8988T (cell line): ENCODE measurements at regions not wholly inside any gene's neighbourhood (a gene's known extent, or its start where the extent isn't known, plus 50 kb on each side); places are given as distances from the start of the nearest gene placed in this dataset.

Source experiments
- DNase-seq: peaks from one replicate; pipeline ENCODE4 v3.0.0; 2011

DNA sequence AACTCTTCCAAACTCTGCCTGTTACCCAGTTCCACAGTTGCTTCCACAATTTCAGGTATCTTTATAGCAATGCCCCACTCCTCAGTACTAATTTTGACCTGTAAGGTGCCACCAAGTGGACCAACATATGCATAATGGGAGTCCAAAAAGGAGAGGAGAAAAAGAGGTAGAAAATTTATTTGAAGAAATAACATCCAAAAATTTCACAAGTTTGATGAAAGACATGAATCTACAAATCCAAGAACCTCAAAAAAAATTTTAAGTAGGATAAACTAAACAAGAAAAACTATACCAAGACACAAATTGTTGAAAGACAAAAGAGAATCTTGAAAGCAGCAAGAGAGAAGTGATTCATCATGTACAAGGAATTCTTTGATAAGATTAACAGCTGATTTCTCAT is 79.8 kb downstream of the BARX1 start:
- no peak for DNase-seq

- no peak for DNase-seq
Measured at GRCh38 chr9:93874242-93874641, 80.9 kb downstream of the BARX1 start.

DNA sequence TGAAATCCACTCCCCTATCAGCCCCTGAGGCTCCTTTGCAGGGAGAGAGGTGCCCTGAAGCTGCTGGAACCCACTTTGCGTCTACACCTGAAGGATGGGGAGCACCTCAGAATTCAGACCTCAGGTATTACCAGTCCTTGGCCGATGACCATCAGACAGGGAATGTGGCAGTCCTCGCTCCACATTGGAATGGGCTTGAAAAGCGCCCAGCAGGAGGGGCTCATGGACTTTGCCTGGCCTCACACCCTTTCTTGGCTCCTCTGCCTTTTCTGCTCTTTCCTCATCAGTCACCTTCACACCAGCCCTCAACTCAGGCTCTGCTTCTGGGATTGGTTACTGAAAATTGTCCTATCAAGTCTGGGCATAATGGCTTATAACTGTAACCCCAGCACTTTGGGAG is 83.9 kb downstream of the BARX1 start:
- DNase-seq: no peak

DNA sequence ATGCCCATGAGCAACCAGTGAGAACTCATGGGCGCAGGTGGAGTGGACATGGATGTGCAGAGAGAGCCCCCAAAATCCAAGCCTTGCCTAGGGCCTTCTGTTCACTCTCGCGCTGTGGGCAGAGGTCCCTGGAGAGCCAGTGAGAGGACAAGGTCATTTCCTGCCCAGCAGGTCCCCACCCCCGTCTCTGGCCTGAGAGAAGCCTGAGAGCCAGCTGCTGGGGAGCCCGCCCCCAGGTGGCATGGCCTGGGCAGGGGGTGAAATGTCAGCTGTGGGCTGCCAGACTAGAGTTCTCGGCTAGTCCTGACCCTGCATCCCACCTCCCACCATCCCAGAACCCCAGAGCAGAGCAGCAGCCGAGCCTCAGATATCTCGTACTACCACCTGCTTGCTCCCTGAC is 85.3 kb downstream of the BARX1 start:
- no peak for DNase-seq

DNA sequence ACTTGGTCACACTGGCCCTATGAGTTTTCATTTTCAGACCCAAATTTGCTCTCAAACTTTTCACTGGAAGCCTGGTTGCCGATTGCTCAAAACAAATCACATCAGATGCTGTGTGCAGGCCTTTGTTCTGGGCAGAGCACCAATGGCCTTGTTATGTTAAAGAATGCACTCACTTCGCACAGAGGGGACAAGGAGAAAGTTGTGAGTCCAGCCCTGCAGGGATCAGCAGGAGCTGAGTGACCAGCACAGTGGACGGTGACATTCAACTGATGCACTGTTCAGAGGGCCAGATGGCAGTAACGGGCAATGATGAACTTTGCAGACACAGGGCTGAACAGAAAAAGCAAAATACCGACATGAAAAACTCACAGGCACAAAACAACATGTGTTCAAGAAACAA is 86.1 kb downstream of the BARX1 start:
- DNase-seq: no peak

DNA sequence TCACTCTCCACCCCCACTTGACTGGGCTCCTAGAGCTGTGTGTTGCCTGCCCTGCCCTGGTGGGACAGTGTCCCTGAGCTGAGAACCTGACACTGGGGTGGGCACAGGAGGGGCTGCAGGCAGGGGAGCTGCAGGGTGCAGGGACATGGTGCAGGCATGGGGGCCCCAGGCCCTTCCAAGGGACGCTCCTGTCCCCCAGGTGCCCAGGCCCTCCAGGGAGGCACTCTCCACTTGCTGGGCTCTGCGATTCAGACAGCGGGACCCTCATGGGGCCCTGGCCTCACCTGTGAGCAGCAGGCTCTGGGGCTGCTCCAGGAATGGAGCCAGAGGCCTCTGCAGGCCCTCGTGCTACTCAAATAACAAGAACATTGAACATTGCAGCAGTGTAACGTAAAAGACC is 89.4 kb downstream of the BARX1 start:
- no peak for DNase-seq

- no peak for DNase-seq
Measured at GRCh38 chr9:93865245-93865644, 89.9 kb downstream of the BARX1 start.

DNA sequence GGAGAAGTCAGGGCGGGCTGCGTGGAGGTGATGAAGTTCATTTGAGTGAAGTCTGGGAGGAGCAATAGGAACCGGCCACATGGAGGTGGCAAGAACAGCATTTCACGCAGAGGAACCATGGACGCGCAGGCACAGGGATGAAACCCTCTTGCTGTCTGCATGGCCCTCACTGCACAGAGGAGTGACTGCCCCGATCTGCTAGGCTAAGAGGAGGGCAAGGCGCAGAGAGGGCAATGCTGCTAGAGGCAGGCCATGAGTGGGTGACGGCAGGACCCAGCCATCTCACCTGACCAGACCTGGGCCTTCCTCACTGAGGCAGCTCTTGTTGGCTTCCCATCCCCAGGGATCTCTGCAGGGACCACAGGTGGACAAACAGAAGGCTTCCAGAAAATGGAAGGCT is 90.3 kb downstream of the BARX1 start:
- DNase-seq: no peak

GRCh38 chr9:93864032-93864431 is 91.1 kb downstream of the BARX1 start:
- DNase-seq: no peak

DNA sequence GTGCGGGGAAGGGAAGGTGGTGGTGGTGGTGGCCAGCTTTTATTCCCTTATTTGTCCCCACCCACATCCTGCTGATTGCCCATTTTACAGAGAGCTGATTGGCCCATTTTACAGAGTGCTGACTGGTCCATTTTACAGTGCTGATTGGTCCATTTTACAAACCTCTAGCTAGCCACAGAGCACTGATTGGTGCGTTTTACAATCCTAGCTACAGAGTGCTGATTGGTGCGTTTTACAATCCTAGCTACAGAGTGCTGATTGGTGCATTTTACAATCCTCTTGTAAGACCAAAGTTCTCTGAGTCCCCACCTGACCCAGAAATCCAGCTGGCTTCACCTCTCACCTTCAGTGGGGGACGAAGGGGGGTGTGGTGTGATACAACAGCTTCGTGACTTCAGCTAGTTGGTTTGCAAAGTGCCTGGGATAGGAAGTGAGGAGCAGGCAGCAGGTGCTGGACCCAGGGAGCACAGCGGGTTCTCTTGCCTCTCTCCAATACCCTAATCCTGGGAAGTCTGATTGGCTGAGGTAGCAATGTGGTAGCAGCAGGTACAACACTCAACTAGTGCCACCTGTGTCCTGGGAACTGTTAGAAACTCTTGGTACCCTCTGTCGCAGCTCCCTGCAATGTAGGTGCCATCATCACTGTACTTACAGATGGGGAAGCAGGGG is 92.1 kb downstream of the BARX1 start:
- DNase-seq: no peak

DNA sequence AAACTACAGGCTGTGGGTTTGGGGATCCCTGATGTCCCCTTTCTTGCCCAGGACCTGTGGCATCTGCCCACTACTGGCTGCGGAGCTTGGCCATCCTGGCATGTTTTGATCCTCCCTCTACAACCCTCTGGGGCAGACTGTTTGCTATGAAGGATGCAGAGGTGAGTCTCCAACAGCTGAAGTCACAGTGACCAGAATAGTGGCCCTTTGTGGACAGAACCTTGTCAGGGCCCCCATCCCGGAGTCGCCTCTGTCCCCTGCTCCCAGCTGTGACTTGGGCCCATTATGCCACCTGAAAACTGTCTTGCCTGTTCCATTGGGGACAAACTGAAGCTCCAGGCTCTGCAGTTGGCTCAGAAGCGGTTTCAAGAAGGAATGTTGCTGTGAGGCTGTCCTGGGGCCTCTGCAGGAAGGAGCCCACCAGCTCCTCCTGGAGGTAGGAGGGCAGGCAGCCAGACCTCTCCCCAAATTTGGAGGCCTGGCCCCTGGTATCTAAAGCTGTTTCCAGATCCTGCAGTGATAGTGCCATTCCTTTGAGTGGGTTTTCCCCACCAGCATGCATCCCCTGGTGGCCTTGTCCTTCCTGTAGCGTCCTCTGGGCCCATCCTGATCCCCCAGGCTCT is 93.3 kb downstream of the BARX1 start:
- no peak for DNase-seq

GRCh38 chr9:93860694-93861658 is 94.2 kb downstream of the BARX1 start:
- DNase-seq: no peak

GRCh38 chr9:93859431-93860215 is 95.5 kb downstream of the BARX1 start:
- DNase-seq: peak; percentile 54

DNA sequence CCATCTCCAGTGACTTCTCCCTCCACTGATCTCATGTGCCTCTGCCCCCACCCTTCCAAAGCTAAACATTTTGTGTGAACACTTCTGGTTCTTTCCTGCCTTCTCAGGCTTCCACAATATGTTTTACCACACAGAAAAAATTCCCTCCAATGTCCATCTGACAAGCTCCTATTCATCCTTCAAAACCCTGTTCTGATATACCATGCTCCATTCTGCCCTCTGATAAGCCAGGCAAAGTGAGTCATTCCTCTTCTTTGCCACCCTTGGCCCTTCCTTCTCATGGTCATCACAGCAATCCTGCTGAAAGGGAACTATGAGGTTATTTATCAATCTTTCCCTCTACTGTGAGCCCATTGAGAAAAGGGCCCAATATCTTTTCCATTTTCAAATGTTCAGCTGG is 97.6 kb downstream of the BARX1 start:
- no peak for DNase-seq

- DNase-seq: no peak
Measured at GRCh38 chr9:93852728-93853127, 102.4 kb downstream of the BARX1 start.

DNA sequence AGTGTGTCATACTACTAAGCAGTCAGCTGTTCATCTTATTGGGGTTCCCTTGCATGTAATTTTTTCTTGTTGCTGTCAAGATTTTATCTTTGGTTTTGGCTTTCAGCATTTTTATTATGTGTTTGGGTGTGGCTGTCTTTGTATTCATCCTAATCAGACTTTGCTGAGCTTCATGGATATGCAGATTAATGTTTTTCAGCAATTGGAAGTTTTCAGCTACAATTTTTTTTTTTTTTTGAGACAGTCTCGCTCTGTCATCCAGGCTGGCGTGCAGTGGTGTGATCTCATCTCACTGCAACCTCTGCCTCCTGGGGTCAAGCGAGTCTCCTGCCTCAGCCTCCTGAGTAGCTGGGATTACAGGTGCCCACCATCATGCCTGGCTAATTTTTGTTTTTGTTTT is 108.8 kb downstream of the BARX1 start:
- no peak for DNase-seq

- DNase-seq: no peak
Measured at GRCh38 chr9:93843396-93843795, 111.8 kb downstream of the BARX1 start.

GRCh38 chr9:93830606-93831005 is 124.5 kb downstream of the BARX1 start:
- no peak for DNase-seq

DNA sequence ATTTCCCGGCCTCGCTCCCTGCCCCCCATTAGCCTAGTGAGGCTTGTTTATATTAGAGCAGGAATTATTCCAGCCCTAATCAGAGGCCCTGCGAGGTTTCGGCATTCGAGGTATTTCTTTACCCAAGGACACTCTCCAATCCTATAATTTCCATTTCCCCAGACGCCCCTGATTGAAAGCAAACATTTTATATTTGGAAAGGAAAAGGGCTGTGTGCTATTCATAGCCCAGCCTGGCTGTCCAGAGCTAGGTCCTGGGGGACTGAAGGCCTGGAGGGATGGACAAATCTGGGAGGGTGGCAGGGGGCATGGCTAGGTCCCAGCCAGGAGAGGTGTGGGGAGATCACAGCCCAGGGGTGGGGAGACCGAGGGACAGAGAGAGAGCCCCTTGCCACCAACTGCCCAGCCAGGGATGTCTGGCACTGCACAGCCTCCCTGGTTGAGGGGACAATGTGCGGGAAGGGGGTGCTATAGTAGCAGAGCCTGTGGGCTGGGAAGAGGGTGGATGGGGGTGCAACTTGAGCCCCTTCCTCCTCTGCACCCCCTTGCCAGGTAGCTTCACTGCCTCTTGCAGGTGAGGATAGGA is 125.1 kb downstream of the BARX1 start:
- no peak for DNase-seq

GRCh38 chr9:93829271-93830011 is 125.7 kb downstream of the BARX1 start:
- no peak for DNase-seq

- DNase-seq: no peak
Measured at GRCh38 chr9:93828331-93829097, 126.6 kb downstream of the BARX1 start.
